Stimulated activated CD8-positive, alpha-beta memory T cell treated with anti-CD3 and anti-CD28 coated beads, Interleukin-15, amount 100 ng/mL, for 24 hours (primary cell): ENCODE measurements at regions not wholly inside any gene's neighbourhood (a gene's known extent, or its start where the extent isn't known, plus 50 kb on each side); places are given as distances from the start of the nearest gene placed in this dataset.
"Not testable (repeated sequence)": the region's sequence is repeated elsewhere in the genome, so short reads cannot be mapped to it uniquely, and the experiment has no call there.

Experiments used
- DNase-seq: peaks from one replicate; pipeline ENCODE4 v3.0.0-alpha.2; 2020; ENCODE audit warnings: low read depth

DNA sequence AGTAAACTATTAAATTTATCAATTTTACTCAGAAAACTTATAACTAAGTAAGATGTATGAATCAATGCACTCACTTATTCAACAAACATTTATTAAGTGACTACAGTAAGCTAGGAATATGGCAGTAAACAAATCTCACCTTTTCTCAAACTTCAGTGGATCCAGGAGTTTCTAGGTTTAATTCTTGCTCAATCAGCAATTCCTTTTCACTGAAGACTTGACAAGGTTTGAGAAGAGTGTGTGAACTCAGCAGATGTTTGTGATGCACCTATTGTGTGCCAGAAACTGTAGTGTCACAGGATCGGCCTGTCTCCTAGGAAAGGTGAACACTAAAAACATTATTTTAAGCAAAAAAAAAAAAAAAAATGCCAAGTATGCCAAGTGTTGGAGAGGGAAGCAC, 167.8 kb downstream of the ALG10 start:
- no peak for DNase-seq

- no peak for DNase-seq
Observed at GRCh38 chr12:34198924-34199323, 176.6 kb downstream of the ALG10 start.

DNA sequence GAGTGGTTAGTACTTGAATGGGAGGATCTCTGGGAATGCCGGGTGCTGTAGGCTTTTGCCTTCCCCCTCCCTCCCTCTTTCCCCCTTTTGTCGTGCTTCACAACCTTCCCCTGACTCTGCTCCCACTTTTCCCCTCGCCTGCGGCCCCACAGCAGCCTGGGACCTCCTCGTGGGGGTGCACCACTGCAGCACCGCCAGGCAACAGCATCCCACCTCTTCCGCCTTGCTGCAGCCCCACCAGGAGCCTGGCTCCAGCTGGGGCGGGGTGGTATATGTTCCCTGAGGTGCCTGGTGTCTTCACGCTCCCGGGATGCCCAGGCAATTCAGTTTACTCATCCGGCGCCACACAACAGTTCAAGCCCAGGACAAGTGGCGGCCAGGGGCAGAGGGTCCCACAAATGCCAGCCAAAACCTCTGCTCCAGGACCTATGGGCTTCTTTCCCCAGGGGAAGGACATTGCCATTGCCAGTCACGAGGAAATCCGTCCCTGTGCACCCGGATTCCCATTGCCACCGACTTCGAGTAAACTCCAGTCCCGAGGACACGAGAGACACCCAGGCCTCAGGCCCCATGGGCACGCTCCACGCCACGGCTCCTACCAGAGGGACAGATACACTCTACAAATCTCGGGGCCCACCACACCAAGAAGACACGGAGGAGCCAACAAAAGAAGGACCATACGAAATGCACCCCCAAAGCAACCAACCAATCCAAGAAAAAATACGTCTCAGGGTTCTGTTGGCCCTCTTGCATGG, 181.7 kb downstream of the ALG10 start:
- DNase-seq, result no peak

- no peak for DNase-seq
Observed at GRCh38 chr12:34204830-34205285, 182.6 kb downstream of the ALG10 start.

GRCh38 chr12:34205401-34205800, 183.1 kb downstream of the ALG10 start:
- DNase-seq, result no peak

GRCh38 chr12:34206061-34206785, 183.9 kb downstream of the ALG10 start:
- DNase-seq, result no peak

DNA sequence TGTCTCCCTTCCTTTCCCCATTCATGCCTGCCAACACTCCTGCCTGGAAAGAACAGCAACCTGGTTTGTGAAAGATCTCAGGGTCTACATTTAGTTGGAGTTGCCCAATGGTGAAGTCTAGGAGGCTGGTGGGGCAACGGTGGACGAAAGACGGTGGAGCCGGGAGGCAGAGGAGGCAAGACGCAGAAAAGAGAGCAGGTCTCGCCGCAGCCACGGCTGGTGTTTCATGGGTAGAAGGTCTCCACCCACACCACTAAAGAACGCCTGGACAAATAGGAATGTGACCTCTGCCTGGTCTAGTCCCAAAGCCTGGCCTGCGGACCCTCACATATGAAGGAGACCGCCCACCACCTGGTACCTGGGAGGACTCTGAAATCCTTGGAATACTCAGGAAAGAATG, 185.6 kb downstream of the ALG10 start:
- DNase-seq, result no peak

DNA sequence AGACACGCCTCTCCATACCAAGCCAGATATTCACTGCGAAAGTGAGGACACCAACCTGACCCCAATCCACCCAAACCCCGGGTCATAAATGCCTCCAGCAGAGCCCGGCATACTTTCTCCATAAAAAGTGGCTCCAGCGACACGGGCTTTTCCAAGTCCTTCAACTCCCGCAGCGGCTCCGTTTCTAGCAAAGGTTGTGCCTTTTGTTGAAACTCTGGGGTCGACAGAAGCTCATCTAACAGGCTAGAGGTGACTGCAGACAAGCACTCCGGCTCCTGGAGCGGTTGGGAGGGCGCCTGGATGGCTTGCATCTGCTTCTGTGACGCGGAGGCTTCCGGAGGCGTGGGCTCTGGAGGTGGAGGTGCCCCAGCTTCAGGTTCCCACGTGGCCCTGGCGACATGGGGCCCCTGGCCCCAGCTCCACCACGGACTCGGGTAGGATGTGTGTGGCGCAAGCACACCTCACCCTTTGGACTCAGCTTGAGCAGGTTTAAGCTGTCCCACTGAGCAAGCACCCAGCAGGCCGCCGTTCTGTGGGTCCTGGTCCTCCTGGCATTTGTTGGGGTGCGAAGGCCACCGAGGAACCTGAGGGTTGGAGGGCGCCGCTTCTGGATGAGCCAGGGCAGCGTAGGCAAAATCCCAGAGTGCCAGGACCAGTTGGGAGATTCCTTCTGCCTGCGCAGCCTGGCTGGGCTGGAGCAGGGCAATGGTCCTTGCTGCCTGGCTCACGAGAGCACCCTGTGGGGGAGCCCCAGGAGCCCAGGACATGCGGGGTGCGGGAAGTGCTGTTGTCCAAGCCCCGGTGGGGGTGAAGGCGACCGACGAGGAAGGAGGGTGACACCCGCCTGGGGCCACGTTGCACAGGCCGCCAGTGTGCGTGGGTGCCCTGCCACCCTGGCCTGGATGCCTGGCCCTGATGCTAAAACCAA, 186.3 kb downstream of the ALG10 start:
- DNase-seq, result no peak

GRCh38 chr12:34209259-34209835, 187.1 kb downstream of the ALG10 start:
- DNase-seq, result no peak

DNA sequence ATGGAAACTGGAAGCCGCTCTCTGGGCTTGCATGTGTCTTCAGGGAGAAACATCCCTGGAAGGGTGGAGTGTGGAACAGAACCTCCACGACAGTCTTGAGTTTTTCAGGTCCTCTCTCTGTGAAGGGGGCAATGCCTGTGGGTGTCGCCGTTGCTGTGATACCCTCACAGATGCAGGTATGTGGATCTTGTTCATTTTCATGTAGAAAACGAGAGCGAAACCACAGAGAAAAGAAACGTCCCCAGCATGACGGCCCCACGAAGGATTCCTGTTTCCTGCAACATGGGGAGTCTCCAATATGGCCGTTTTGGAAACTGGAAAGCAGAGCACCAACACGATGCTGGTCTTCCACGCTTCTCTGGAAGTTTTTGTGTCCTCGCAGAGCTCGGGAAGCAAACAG, 187.9 kb downstream of the ALG10 start:
- no peak for DNase-seq

DNA sequence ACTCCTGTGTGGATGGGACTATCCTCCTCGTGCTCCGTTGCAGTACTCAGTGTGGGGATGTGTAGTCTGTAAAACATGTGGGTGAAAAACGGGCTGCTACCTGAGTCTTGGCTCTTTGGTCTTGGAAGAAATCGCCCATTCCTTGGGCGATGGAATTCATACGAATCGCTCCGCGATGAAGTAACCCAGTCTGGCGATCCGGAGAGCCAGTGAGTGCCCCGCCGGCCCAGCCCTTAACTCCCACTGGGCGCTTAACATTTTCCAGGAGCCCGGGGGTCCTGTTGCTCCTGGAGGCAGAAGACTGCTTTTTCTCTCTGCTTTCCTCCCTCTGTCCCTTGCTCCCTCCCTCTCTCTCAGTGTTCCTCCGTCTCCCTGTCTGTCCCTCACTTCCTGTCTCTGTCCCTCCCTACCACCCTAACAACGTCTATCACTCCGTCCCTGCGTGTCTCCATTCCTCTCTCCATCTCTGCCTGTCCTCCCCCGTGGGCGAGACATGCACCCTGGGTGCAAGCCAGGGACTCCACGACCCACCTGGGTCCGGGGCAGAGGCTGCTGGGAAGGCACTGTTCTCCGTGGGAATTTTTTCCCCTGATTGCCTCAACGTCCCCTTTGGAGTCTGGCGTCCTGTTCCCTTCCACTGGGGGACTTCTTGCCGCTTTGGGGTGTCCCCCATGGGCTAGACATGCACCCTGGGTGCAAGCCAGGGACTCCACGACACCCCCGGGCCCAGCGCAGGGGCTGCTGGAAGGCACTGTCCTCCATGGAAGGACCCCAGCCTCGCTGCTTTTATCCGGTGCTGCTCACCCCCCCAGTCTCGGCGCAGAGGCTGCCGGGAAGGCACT, 188.6 kb downstream of the ALG10 start:
- DNase-seq, result no peak

GRCh38 chr12:34212651-34213050, 190.4 kb downstream of the ALG10 start:
- DNase-seq, result no peak

DNA sequence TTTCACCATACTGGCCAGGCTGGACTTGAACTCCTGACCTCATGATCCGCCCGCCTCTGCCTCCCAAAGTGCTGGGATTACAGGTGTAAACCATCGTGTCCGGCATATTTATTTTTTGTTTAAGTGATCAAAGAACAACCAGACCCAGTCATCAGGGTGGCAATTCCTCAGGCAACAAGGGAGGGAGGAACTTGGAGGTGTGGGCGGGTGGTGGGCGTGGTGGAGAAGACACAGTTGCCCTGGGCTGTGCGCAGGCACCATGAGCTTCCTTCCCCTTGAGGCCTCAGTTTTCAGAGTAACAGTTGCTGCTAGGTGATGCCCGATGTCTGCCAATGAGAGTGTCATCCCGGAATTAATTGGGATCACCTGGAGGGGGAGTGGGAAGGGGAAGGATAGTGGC, 191.7 kb downstream of the ALG10 start:
- no peak for DNase-seq

DNA sequence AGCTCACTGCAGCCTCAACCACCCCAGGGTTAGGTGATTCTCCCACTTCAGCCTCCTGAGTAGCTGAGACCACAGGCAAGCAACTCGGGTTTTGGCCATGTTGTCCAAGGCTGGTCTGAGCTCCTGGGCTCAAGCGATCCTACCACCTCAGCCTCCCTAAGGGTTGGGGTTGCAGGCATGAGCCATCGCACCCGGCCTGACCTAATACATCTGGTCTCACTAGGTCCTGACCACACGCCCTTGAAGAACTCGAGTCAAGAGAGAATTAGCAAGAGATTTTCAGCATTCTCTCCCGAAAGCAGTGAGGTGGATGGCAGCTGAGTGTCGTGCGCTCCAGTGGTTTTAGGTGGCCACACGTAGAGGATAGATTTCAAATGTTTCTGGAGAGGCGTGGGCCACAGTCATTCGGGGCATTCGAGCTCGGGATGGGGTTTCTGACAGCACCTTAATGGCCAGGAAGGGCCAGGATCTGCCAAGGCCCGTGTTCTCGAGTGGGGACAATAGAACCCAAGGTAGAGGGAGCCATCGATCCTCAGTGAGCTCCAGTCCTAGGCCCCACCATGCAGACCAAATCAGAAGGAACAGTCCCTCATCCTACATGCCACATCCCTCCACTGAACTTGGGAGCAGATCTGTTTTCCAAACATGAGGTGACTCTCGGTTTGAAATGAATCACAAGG, 193.1 kb downstream of the ALG10 start:
- DNase-seq, result no peak

GRCh38 chr12:34215893-34216285, 193.6 kb downstream of the ALG10 start:
- DNase-seq, result no peak

- DNase-seq, result no peak
Observed at GRCh38 chr12:34217660-34218059, 195.4 kb downstream of the ALG10 start.

DNA sequence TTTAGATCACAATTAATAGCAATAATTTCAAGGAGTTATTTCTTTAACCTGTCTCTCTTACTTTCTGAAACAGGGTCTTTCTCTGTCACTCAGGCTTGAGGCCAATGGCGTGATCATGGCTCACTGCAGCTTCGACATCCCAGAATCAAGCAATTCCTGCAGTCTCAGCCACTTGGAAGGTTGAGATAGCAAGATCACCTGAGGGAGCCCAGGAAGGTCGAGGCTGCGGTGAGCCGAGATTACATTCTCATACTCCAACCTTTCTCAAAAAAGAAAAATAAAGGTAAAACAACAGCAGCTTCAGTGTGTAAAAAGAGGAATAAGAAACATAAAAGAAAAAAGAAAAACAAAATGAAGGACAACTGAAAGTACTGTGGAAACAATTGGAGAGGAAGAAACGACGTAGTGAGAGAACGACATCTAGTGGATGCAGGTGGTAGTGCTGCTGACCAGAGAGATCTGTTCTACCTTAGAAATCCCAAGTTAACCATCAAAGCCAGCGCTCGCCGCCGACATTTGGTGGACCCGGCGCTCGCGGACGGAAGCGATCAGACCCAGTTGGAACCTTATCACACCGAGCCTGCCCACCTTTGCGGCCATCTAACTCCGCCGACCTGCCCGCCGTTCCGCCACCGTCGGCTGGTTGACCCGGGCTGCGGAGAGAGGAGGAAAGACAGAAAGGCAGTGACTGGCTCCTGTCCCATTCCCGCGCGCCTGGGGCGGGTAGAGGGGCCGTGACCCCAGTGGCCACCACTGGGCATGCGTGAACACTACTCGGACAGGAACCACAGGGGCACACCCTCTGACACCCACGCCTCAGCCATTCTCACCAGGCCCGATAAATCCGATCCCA, 196.1 kb downstream of the ALG10 start:
- DNase-seq, result peak; percentile 17

DNA sequence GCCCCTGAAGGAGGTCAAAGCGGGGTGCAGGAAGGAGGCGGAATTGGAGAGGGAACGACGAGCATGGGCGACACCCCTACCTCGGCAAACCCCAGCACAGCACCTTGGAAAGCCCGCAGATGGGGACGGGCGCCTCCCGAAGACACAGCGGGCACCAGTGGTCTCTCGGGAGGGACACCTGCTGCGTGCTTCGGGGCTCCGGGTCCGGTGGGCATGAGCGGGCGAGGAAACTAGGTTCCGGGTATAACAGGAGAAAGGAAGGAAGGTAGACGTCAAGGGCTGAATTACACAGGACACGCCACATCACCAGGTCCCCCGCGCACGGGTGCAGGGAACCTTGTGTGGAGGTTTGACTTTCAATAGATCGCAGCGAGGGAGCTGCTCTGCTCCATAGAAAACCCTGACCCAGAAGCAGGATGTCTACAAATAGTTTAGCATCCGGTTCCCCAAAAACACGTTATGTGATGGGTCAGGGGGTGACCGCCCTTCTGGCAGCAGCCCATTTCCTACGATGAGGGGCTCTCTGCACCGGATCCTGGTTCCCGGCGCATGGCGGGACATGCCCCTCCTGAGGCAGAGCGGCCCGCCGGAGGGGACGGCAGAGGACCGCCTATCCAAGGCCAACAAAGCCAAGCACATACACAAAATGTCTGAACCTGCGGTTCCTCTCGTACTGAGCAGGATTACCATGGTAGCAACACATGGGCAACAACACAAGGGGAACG, 196.9 kb downstream of the ALG10 start:
- DNase-seq, result no peak

- not testable (repeated sequence) for DNase-seq
Observed at GRCh38 chr12:34220079-34220478, 197.8 kb downstream of the ALG10 start.
